HepG2 (cell line): ENCODE measurements at regions not wholly inside any gene's neighbourhood (a gene's known extent, or its start where the extent isn't known, plus 50 kb on each side); places are given as distances from the start of the nearest gene placed in this dataset.

Source experiments
- ATAC-seq: fragments of 200-7000 bp; cut with Tn5 transposase; 3 replicates; pipeline ENCODE4 v1.9.1; 2020; ENCODE audit warnings: mild to moderate bottlenecking, moderate library complexity
- BruUV-seq: library from RNA; stranded (reverse); fragments of 400-500 nt; replicated peaks from 2 replicates; lab custom pipeline; 2021; lab: Mats Ljungman, UMichigan
- CTCF ChIA-PET: fragments of 300-600 bp; formaldehyde crosslinking; extraction: SDS; loops from one replicate; lab custom pipeline; 2021; ENCODE audit warnings: low total read pairs, inconsistent platforms, low intra/inter-chr PET ratio; lab: Yijun Ruan, JAX
- POLR2A ChIA-PET: fragments of 350-600 bp; sonication (Branson Sonifier 250); formaldehyde crosslinking; loops from one replicate; lab custom pipeline; 2020; ENCODE audit warnings: antibody characterized with exemption, inconsistent platforms; lab: Yijun Ruan, JAX
- DNase-seq: peaks from one replicate; pipeline ENCODE4 v3.0.0-alpha.2; 2015; ENCODE audit warnings: low spot score
- FAIRE-seq: peaks from 3 replicates; lab custom pipeline; 2011; peaks lifted over from hg19 to GRCh38; lab: Jason Lieb, UNC
- H2AFZ ChIP-seq: one replicate; pipeline ENCODE4 v1.6.1; 2011; ENCODE audit warnings: low read length, inconsistent platforms
- H3K27ac ChIP-seq: fragments of 300-600 bp; 3 replicates; pipeline ENCODE4 v1.8.0; 2011; ENCODE audit warnings: mixed run types, mild to moderate bottlenecking, mixed read lengths, low read length, inconsistent platforms; ENCODE audit not compliant: insufficient read depth; ENCODE audit errors: extremely low read length
- H3K27me3 ChIP-seq, 2 experiments: fragments of 200-600 bp in 1 of 2; 2 replicates in 1 of 2; 3 replicates in 1 of 2; pipeline versions ENCODE4 v1.6.0 to v1.8.0; 2011; ENCODE audit warnings: low read length in 2 of 2, mild to moderate bottlenecking in 2 of 2, moderate library complexity in 2 of 2, inconsistent platforms in 1 of 2; ENCODE audit not compliant: insufficient read depth in 2 of 2, control insufficient read depth in 1 of 2
- H3K36me3 ChIP-seq, 2 experiments: fragments of 200-600 bp in 1 of 2; replicated peaks in 1 of 2; 2 replicates in 1 of 2; 3 replicates in 1 of 2; pipeline versions ENCODE4 v1.5.1 to v1.8.0; 2011; ENCODE audit warnings: low read length in 2 of 2, inconsistent platforms in 1 of 2; ENCODE audit not compliant: insufficient read depth in 2 of 2, control insufficient read depth in 1 of 2
- H3K4me1 ChIP-seq: 2 replicates; pipeline ENCODE4 v1.5.1; 2012; ENCODE audit warnings: low read length, inconsistent platforms; ENCODE audit not compliant: insufficient read depth
- H3K4me2 ChIP-seq: 2 replicates; pipeline ENCODE4 v1.6.0; 2011; ENCODE audit warnings: low read depth, low read length, inconsistent platforms
- H3K4me3 ChIP-seq, 3 experiments: fragments of 200-600 bp in 1 of 3; sonication (generic), shearing (Covaris generic) in 1 of 3; replicated peaks in 1 of 3; 2 replicates each; pipeline ENCODE4 v1.5.1; 2011 to 2016; ENCODE audit warnings: low read length in 3 of 3, inconsistent platforms in 2 of 3, low read depth in 2 of 3, mild to moderate bottlenecking in 2 of 3, control low read depth in 1 of 3, mixed read lengths in 1 of 3; ENCODE audit not compliant: insufficient read depth in 1 of 3
- H3K79me2 ChIP-seq: one replicate; pipeline ENCODE4 v1.6.1; 2011; ENCODE audit warnings: low read length, inconsistent platforms; ENCODE audit not compliant: insufficient read depth
- H3K9ac ChIP-seq: 2 replicates; pipeline ENCODE4 v1.6.0; 2011; ENCODE audit warnings: mild to moderate bottlenecking, low read depth, low read length, inconsistent platforms; ENCODE audit not compliant: insufficient read depth
- H3K9me3 ChIP-seq: 2 replicates; pipeline ENCODE4 v1.5.1; 2012; ENCODE audit warnings: mild to moderate bottlenecking, low read length
- H4K20me1 ChIP-seq: 2 replicates; pipeline ENCODE4 v1.6.0; 2011; ENCODE audit warnings: inconsistent platforms, mild to moderate bottlenecking, low read length, moderate library complexity; ENCODE audit not compliant: insufficient read depth
- ADNP ChIP-seq: sonication (generic); formaldehyde crosslinking; IDR thresholded peaks from 2 replicates; pipeline ENCODE4 v1.4.0; 2020; ENCODE audit warnings: missing genetic modification reagents
- BRCA1 ChIP-seq: sonication (generic); formaldehyde crosslinking; IDR thresholded peaks from 2 replicates; pipeline ENCODE4 v1.4.0; 2020; ENCODE audit warnings: missing genetic modification reagents
- DNMT1 ChIP-seq: sonication (generic); formaldehyde crosslinking; IDR thresholded peaks from 2 replicates; pipeline ENCODE4 v1.5.1; 2020; ENCODE audit warnings: mild to moderate bottlenecking, missing genetic modification reagents
- GATA4 ChIP-seq: sonication (generic); IDR thresholded peaks from 2 replicates; pipeline ENCODE4 v1.6.1; 2016; ENCODE audit warnings: antibody characterized with exemption, low read depth, borderline replicate concordance
- HDAC1 ChIP-seq: sonication (generic); formaldehyde crosslinking; IDR thresholded peaks from 2 replicates; pipeline ENCODE4 v1.5.1; 2020; ENCODE audit warnings: mild to moderate bottlenecking, missing genetic modification reagents
- MAZ ChIP-seq, 2 experiments: sonication (generic) in 1 of 2; formaldehyde crosslinking in 1 of 2; IDR thresholded peaks; 2 replicates each; pipeline versions ENCODE4 v1.5.0 to v1.6.1; 2012 to 2020; ENCODE audit warnings: low read depth in 2 of 2, mild to moderate bottlenecking in 2 of 2, borderline replicate concordance in 1 of 2, improper control_type of control experiment in 1 of 2, low read length in 1 of 2, missing genetic modification reagents in 1 of 2, moderate library complexity in 1 of 2
- MBD4 ChIP-seq: IDR thresholded peaks from 2 replicates; pipeline ENCODE4 v1.6.1; 2012; ENCODE audit warnings: low read length, inconsistent platforms, borderline replicate concordance
- RXRB ChIP-seq: IDR thresholded peaks from 2 replicates; pipeline ENCODE4 v1.6.1; 2016; ENCODE audit warnings: borderline replicate concordance, missing genetic modification reagents, missing compliant biosample characterization
- SIN3A ChIP-seq: IDR thresholded peaks from 2 replicates; pipeline ENCODE4 v1.6.1; 2011; ENCODE audit warnings: low read depth, mild to moderate bottlenecking, control low read depth, low read length, borderline replicate concordance
- ZBTB14 ChIP-seq: sonication (generic); formaldehyde crosslinking; IDR thresholded peaks from 2 replicates; pipeline ENCODE4 v1.4.0; 2020; ENCODE audit warnings: missing genetic modification reagents
- ZFX ChIP-seq: sonication (generic); formaldehyde crosslinking; IDR thresholded peaks from 2 replicates; pipeline ENCODE4 v1.4.0; 2020; ENCODE audit warnings: mild to moderate bottlenecking, low read depth, missing genetic modification reagents, moderate library complexity
- ZFY ChIP-seq: sonication (generic); formaldehyde crosslinking; IDR thresholded peaks from 2 replicates; pipeline ENCODE4 v1.4.0; 2020; ENCODE audit warnings: missing genetic modification reagents
- ZNF33A ChIP-seq: sonication (generic); formaldehyde crosslinking; IDR thresholded peaks from 2 replicates; pipeline ENCODE4 v1.5.1; 2020; ENCODE audit warnings: missing genetic modification reagents, mild to moderate bottlenecking, moderate library complexity, borderline replicate concordance
- ZNF501 ChIP-seq: sonication (generic); formaldehyde crosslinking; IDR thresholded peaks from 2 replicates; pipeline ENCODE4 v1.5.1; 2020; ENCODE audit warnings: mild to moderate bottlenecking, moderate library complexity, missing genetic modification reagents
- ZNF572 ChIP-seq: sonication (generic); formaldehyde crosslinking; IDR thresholded peaks from 2 replicates; pipeline ENCODE4 v1.5.1; 2020; ENCODE audit warnings: mild to moderate bottlenecking, missing genetic modification reagents
- ZNF672 ChIP-seq: sonication (generic); formaldehyde crosslinking; IDR thresholded peaks from 2 replicates; pipeline ENCODE4 v1.8.1; 2022; ENCODE audit warnings: missing genetic modification reagents
- ZNF761 ChIP-seq: sonication (generic); formaldehyde crosslinking; conservative IDR thresholded peaks from 2 replicates; pipeline ENCODE4 v1.4.0; 2020; ENCODE audit warnings: mild to moderate bottlenecking, missing genetic modification reagents
- ZZZ3 ChIP-seq: sonication (generic); formaldehyde crosslinking; IDR thresholded peaks from 2 replicates; pipeline ENCODE4 v1.4.0; 2020; ENCODE audit warnings: missing genetic modification reagents, mild to moderate bottlenecking, borderline replicate concordance
- WGBS: methylation state at CpG from one replicate; pipeline ENCODE4 v1.1.6; 2017; ENCODE audit warnings: low lambda C conversion rate; 5-methylcytosine and 5-hydroxymethylcytosine counted together
- in situ Hi-C: cut with HindIII; loops from 2 replicates; pipeline ENCODE4 v1.10.0; 2017; ENCODE audit warnings: low pct_unique_long_range_greater_than_20kb; ENCODE audit not compliant: extremely low pct_ligation_motif_present
- intact Hi-C: fragments of 100-400 bp; cut with micrococcal nuclease; formaldehyde crosslinking; loops from one replicate; pipeline ENCODE4 v1.10.0; 2022; ENCODE audit not compliant: unreplicated experiment
- TF ChIP-seq, protein P1 (sequence below): IDR thresholded peaks from 2 replicates; pipeline ENCODE4 v1.6.1; 2012; ENCODE audit warnings: low read depth, low read length, improper control_type of control experiment

DNA sequence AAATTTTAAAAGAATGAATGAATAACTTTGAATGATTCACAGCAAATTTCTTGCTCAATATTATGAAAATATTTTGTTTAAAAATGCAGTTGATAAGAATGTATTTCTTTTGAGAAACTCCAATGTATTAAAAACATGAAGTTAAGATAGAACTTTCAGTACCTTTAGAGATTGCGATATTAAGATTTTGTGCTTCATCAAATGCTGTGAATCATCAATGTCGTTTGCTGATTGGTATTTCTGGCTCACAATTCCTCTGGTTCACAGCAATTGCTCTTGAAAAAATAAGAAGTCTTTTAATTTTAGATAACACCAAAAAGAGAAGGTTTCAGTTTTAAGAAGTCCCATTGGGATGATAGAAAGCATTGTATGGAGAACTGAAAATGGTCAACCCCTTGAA, 228.7 kb downstream of the IKZF2 start:
- no TSS peak for BruUV-seq
- in situ Hi-C loops (no loop called here), intact Hi-C loops (no loop called here)
- no peaks in the 10 kb centered on the region for H3K9me3 ChIP-seq
- ChIA-PET POLR2A (no interaction called here), CTCF (no interaction called here)
- H3K36me3 ChIP-seq: no peaks in the 10 kb centered on the region
- no peak overlapping the region for H3K27ac ChIP-seq
- no peaks in the 10 kb centered on the region for H3K79me2 ChIP-seq
- DNase-seq: no peak
- no peaks in the 10 kb centered on the region for H4K20me1 ChIP-seq
- no peaks in the 10 kb centered on the region for H3K4me1 ChIP-seq
- no peak for TF ChIP-seq ZNF501 (CRISPR knock-in tag)
- TF ChIP-seq HDAC1 (CRISPR knock-in tag): no peak
- TF ChIP-seq ZFX (CRISPR knock-in tag): no peak
- TF ChIP-seq BRCA1 (CRISPR knock-in tag): no peak
- TF ChIP-seq ZNF33A (CRISPR knock-in tag): no peak
- no peak for TF ChIP-seq ZBTB14
- TF ChIP-seq GATA4: no peak
- TF ChIP-seq, protein P1, sequence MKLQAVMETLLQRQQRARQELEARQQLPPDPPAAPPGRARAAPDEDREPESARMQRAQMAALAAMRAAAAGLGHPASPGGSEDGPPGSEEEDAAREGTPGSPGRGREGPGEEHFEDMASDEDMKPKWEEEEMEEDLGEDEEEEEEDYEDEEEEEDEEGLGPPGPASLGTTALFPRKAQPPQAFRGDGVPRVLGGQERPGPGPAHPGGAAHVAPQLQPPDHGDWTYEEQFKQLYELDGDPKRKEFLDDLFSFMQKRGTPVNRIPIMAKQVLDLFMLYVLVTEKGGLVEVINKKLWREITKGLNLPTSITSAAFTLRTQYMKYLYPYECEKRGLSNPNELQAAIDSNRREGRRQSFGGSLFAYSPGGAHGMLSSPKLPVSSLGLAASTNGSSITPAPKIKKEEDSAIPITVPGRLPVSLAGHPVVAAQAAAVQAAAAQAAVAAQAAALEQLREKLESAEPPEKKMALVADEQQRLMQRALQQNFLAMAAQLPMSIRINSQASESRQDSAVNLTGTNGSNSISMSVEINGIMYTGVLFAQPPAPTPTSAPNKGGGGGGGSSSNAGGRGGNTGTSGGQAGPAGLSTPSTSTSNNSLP: no peak
- no peak for TF ChIP-seq SIN3A
- TF ChIP-seq RXRB: no peak
- TF ChIP-seq MBD4: no peak
- TF ChIP-seq ZNF672 (CRISPR knock-in tag): no peak
- no peak for TF ChIP-seq ZNF761 (CRISPR knock-in tag)
- no peak for TF ChIP-seq ZZZ3
- TF ChIP-seq DNMT1: no peak
- TF ChIP-seq MAZ (IDR thresholded peaks at IDR 0.05; ENCODE audit: borderline replicate concordance, low read depth, low read length): no peak
- TF ChIP-seq MAZ (CRISPR knock-in tag; IDR thresholded peaks at IDR 0.05; ENCODE audit: low read depth): no peak
- no peak for TF ChIP-seq ADNP (CRISPR knock-in tag)
- TF ChIP-seq ZFY (CRISPR knock-in tag): no peak
- no peak for TF ChIP-seq ZNF572
- H2AFZ ChIP-seq: no peak overlapping the region
- H3K27me3 ChIP-seq: no peaks in the 10 kb centered on the region
- ATAC-seq: no peak
- no peak overlapping the region for H3K4me3 ChIP-seq
- no peak overlapping the region for H3K9ac ChIP-seq
- FAIRE-seq: no peak
- 12% methylated on average over 2 of the region's 2 CpGs for WGBS
- H3K4me2 ChIP-seq: no peak overlapping the region
